ENCODE measurements at regions not wholly inside any gene's neighbourhood (a gene's known extent, or its start where the extent isn't known, plus 50 kb on each side); places are given as distances from the start of the nearest gene placed in this dataset.

DNA sequence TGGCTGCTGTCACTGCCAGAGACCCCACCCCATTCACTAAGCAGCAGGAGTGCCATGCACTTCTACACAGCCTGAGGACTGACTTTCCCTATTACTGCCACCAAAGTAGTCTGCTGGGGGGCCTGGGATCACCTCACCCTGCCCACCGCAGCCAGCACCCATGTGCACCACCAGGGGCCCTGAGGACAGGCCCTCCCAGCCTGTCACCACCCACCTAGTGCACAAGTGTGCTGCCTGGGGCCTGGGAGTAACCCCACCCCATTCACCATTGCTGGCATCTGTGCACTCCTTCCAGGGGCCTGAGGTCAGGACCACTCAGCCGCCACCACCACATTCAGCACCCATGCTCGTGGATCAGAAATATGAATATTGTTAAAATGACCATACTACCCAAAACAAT is 247.8 kb upstream of the NCKAP5 start:
- DNase-seq = no peak

DNA sequence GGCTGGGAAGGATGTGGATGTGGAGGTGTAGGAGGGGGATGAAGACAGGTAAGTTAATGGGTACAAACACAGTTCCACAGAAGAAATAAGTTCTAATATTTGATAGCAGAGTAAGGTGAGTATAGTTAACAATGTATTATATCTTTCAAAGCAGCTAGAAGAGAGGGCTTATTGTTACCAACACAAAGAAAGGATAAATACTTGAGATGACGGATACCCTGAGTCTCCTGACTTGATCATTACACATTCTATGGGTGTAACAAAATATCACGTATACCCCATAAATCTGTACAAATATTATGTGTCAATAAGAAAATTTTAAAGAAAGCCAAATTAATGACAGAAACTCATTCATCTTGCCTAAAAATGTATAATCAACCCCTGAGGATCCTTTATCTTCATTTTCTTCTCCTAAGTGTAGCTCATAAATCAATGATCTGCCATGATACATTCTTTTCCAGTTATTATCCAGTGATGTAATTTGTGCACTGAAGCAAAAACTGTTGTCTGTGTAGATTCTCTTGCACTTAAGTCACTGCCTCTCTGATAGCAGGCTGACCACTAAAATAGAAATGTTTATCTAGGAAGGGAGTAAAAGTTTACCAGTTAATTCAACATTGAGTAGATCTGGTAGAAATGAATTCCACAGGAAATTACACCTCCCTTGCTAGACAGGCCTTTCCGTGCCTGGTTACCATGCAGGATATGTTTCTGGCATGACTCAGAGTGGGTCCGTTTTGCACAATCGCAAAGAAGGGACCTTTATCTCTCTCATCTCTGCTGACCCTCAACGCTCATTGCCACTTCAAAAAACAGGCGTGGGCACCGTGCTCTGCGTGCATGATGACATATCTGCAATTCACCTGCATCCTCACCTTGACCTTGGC is 249.7 kb upstream of the NCKAP5 start:
- DNase-seq = no peak

DNA sequence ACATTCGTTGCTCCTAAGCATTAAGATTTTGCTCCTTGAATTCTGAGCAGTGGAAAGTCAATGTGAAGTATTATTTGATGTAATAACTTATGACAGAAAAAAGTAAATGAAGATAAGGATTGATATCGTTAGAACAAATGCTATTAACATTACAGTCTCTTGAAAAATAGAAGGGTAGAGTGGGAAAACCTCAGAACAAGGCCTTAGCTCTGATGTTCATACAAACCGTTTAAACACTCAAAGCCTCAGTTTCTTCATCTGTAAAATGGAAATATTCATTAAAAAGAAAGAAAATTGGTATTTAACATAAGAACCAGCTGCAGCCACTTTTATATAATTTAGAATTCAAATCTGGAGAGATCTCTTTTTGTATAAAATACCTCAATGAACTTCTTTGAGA is 250.4 kb upstream of the NCKAP5 start:
- DNase-seq = no peak

DNA sequence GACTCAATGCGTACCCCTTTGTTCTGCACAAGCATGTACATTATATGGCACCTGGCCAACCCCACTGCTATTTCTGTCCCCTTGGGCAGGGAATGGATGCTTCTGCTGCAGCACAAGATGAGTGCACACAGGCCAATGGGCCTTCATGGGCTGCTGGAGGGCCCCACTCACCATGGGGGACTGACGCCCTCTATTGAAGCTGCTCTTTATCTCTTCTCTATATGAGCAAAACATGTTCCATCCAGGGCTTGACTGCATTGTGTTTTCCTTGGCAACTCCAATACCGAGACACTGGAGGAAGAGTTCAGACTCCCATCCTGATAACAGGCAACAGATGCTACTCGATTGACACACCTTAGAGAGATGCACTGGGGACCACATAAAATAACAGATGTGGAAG is 251.6 kb upstream of the NCKAP5 start:
- DNase-seq = no peak

DNA sequence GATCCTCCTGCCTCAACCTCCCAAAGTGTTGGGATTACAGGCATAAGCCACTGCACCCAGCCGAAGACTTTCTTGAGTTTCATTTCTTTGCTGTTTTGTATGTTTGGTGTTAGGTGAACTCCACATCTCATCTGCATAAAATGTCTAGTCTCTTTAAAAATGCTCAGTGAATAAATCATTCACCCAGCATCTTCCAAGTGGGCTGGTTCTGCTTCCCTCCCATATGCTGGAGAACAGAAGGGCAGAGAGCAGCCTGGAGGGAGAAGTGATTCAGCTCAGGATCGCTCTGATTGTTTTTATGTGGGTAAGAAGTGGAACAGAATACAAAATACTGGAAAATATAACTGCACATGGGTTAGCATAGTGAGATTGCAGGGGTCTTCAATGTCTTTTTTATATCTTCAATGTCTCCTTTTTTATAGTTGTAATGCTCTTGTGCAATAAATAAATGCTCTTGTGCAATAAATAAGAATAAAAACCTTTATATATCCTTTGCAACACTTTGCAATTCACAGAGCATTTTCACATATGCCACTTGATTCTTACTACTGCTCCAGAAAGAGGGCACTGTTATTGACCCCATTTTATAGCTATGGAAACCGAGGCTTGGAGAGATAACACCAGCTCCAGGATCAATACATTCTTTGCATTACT is 253.0 kb upstream of the NCKAP5 start:
- no peak for DNase-seq

DNA sequence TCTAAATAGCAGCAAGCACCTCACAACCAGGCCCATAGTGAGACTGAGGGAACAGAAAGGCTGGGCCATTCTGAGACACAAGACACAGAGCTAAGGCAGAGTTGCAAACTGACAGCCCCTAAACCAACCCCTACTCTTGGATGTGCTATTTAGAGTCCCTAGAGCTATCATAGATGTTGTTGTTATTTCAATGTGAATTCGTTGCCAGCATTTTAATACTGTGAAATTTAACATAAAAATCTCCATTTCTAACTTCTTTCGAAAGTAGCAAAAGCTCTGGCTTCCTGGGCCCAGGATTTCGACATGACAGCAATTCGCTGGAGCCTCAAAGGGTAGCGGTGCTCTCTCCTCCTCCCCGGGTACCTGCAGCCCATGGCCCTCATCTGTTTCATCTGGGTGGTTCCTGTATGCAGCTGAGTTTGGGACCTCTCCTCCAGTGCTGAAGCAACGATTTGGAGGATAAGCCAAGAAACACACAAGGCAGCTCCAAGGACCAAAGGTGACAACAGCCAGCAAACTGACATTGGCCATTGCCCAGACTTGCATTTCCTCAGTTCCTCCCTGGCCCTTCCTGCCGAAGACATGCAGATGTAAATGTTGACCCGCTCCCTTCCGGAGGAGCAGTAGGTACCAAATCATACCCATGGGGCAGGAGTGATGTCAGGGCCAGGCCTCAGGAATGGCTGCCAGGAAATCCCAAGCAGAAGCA is 254.4 kb upstream of the NCKAP5 start:
- no peak for DNase-seq

DNA sequence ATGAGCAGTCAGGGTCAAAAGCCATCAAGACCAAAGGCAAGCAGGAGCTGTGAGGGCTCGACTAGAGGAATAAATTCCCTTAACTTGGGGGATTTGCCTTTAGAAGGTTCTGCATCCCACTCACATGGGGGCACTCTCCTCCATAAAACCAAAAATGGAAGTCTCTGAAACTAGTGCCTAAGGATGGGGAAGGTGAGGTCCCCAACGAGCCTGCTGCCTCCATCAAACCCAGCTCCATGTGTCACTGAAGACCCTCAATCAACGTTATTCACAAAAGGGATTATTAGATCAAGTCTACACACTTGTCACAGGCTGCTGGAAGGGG is 254.9 kb upstream of the NCKAP5 start:
- DNase-seq = no peak

DNA sequence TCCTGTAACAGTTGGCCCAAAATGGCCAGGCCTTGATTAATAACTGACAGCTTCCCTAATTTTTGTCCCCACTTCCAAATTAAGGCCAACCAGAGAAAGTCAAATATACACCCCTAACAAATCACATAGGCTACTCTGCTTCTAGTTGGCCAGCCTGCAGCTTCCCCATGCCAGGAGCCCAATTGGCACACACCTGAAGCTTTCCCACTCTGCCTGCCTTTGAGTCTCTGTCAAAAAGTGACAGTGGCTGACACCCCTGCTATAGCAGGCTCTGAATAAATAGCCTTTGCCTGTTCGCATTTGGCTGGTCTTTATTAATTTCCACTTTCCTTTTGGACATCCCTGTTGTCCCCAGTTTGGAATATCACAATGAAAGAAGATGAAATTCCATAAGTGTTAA is 256.6 kb upstream of the NCKAP5 start:
- no peak for DNase-seq

DNA sequence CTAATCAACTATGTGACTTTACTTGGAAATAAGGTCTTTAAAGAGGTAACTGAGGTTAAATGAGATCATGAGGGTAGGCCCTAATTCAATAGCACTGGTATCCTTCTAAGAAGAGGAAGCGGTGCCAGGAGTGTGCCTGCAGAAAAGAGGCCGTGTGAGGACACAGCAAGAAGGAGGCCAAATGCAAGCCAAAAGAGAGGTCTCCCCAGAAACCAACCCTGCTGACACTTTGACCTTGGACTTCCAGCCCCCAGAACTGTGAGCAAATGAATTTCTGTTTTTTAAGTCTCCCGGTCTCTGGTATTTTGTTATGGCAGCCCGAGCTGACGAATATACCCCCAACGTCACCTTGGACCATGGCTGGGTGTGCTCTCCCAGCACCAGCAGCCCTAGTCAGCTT is 257.5 kb upstream of the NCKAP5 start:
- DNase-seq = no peak

DNA sequence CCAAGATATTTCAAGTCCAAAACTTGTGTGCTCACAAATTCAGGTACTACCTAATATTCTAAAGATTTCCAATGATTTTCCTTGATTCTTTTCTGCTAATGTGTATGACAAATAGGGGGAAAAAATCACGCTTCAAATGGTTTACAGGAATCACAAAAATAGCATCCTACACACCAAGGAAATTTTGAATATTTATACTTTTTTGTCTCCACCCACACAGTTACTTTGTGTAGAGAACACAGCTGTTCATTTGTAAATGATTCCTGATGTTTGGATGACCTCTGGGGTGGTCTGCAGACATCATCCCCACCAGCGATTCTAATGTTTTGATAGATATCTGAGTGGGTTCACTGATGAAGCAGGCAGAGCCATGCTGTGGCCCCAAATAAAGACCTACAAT is 260.6 kb upstream of the NCKAP5 start:
- no peak for DNase-seq

DNA sequence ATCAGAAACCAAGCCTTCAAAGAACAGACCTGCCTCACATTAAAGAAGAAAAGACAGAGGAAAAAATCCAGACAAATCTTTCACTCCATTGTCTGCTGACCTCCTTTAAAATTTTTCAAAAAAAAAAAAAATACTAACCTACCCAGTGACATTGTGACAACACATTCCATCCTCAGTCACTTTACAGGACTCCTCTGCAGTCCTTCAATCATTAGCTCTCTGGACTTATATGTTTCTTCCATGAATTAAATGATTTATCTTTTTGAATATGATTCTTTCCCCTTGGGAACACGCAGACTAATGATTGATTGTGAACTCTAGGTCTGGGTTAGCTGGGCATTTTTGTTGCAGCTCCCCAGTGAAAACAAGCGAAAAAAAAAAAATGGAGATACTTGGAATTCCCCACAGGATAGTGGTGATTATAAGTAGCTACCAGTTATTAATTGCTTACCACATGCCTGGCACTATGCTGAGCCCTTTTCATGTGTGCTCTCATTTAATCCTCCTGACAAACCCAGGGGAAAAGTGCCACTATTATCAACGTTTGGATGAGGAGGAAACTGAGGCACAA is 261.3 kb upstream of the NCKAP5 start:
- DNase-seq = no peak

DNA sequence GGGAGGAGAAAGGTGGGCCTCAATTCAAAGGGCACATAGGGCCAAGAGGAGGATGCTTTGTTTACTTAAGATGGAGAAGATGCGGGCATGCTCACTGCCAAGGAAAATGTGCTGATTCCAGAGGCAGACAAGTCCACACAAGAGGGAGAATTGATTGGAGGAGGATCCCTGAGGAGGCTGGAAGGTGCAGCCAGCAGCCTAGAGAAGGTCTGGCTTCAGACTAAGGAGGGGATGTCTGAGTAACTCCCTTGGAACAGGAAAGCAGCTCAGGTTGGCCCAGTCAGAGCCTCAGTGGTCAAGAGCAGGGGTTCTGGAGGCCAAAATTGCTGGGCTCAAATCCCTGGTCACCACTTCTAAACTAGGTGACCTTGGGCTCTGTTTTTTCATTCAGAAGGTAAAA is 265.5 kb upstream of the NCKAP5 start:
- no peak for DNase-seq

DNA sequence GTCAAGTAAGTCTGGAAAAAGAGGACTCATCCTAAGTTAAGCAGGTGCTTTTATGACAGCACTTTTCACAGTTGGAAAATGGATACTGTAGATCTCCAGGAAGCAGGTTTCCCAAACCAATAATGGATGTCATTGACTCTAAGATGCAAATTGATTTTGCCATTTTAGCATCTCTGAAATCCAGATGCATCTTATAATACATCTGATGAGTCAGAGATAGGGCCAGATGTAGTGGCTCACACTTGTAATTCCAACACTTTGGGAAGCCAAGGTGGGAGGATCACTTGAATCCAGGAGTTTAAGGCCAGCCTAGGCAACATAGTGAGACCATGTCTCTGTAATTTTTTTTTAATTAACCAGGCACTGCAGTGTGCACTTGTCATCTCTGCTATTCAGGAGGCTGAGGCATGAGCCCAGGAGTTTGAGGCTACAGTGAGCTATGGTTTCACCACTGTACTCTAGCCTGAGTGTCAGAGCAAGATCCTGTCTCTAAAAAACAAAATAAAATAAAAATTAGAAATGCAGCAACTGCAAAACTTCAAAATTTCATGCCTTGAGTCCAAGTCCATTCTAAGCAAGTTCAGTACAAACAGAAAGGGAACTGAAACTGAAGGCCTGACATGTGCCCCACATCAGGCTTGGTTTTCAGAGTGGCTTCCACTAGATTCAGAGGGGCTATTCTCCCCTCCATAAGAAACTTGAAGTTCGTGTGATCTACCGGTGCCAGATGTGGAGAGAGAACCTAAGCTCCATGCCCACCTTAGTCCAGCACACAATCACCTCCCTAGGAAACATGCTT is 267.8 kb upstream of the NCKAP5 start:
- DNase-seq = no peak

DNA sequence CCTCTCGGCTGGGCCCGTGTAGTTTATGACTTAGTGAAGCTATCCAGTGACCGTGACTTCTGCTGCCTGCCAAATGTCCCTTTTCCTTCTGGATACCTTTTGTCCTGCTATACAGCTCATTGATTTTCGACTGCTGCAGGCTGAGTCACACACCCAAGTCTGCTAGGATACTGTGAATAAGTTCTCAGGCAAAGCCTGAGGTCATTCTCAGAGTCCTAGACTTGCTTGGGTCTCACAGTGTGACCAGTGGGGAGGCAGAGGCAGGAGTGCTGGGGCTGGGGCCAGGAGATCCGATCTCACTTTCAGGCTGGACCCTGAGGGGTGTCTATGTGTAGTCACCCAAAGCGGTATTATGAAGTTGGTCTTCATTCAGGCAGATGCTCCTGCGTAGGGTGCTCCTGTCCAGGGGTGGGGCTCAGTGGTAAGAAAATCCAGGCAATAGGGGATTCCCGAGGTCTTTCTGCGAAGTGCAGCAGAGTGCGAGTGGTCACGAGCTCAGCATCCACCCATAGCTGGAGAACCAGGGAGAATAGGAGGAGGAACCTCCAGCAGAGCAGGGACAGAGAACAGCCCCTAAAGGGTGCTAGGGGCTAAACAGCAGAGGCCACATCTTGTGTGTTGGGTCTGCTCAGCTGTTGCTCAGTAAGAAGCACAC is 268.6 kb upstream of the NCKAP5 start:
- DNase-seq = no peak

DNA sequence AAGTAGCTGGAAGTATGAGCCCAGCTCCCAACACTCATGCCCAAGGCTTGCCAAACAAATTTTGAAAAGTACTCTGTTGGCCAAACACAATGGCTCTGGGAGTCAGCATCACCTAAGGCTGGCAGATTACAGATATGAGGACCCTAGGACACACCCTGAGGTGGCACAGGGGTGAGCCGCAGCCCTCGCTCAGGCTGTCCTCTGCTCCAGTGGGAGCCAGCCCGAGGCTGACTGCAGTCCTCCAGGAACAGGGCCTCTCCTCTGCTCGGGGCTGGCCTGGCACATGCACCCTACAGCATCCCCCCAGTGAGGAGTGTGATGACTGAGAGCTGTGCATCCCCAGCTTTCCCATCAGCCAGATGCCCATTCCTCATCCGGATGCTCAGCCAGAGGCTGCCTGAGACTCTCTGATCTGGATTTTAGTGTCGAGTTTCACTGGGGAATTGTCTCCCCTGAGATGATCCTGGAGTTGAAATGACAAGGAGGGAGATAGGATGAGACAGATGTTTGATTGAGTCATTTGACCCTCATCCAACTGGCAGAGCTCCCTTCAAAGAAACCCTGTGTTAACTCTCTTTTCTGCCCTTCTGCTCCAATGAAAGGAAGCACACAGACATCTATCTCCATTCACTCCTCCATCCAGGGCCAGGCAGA is 269.3 kb upstream of the NCKAP5 start:
- no peak for DNase-seq

DNA sequence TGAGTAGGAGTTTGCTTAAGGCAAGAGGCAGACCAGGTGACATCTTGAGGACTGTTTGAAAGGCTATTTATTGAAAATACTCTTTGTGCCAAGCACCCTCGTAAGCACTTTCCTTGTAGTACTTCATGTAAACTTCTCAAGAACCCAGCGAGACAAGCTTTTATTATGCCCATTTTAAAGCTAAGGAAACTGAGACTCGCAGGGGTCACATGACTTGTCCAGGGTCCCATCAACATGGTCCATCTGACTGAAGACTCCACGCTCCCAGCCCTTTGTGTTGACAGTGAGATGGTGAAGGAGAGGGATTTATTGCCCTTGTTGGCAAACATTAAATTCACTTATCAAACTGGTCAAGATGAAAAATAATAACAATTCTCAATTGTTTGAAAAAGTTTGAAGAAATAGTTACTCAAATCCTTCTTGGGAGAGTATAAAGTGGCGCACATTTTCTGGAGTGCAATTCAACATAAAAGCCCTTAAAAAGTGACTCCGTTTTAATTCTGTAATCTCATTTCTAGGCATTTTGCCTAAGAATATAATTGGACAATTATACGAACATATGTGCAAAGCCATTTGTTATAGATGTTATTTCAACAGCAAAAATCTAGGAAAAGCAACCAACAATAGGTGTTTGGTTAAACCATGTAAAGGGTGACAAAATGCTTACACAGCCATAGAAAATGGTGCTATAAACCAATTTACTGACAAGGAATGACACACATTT is 270.5 kb upstream of the NCKAP5 start:
- no peak for DNase-seq

DNA sequence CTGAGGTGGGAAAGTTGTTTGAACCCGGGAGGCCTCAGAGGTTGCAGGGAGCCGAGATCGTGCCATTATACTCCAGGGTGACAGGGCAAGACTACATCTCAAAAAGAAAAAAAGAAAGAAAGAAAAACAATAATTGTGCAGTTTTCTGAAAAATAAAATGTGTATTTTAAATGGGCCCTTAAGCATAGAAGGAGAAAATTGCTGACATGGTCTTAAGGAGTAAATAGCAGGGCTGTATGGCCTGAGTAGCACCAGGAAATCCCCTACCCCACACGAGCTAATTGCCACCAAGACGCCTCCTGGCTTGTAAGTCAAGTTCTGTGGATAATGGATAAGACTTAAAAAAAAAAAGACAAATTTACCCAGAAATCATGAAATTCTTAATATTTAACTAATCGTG is 271.4 kb upstream of the NCKAP5 start:
- DNase-seq = no peak

DNA sequence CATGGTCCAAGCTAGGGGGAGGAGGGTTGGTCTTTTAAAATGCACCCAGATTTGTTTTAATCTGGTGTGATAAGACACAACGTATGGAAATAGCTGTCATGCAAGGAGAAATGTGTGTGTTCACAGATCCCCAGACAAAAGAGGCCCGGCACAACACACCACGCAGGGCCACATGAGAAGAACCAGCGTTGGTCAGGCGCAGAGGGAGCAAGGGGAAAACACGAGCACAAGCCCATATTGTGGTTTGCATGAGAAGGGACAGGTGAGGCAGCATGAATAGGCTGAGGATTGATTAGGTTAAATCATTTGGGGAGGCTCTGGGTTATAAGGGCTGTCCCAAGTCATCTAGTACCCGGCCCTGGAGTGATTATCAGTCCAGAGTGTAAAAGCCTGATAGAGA is 272.5 kb upstream of the NCKAP5 start:
- DNase-seq = no peak

DNA sequence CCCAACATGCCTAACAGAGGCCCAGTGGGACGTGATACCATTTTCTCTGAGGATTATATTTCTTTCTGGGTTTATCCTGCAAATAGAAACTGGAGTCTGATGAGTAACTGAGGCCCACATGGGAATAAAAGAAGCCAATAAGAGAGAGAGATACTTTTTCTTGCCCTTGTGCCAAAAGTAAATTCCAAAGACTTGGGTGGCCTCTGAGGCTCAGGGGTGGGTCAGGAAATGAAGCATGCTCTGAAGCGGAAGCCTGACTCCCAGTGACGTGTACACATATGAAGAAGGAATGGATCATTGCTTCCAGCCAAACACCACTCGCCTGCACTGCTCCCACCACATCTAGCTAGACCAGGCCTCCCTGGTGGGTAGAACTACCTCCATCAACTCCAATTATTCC is 273.6 kb upstream of the NCKAP5 start:
- DNase-seq = no peak

DNA sequence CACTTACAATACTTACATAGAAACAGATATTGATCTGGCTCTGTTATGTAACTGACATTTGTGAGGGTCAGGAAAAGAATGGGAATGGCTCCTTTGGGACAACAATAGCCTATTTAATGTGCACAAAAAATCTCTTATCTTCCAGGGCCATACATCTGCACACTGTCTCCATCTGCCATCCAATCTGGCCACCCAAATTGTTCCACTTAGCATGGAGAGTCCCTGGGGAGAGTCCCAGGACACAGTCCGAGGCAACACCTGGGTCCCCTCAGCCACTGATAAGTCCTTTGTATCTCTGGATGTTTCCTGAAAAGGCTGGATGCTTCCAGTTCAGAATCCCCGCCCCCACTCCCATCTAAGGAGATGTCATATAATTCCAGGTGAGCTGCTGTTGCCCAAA is 274.2 kb upstream of the NCKAP5 start:
- DNase-seq = no peak

DNA sequence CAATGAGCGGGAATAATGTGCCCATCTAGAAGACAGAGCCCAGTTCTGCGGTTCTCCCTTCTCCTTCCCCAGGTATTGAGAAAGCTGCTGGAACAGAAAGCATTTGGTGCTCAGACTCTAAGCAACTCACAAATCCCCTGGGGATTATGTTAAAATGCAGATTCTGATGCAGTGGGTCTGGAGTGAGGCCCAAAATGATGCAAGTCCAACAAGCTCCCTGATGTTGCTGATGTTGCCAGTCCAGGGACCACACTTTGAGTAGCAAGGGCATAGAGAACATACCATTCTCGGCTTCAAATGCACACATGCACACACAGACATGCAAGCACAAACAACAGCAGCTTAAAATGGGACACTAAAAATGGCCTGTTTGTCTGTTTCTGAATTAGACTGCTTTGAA is 274.8 kb upstream of the NCKAP5 start:
- DNase-seq = no peak

All from stimulated activated CD4-positive, alpha-beta T cell treated with anti-CD3 and anti-CD28 coated beads, Interleukin-4, amount 100 ng/mL, for 1 hour (primary cell).